Testis (tissue), 2 donors: ENCODE measurements at regions not wholly inside any gene's neighbourhood (a gene's known extent, or its start where the extent isn't known, plus 50 kb on each side); places are given as distances from the start of the nearest gene placed in this dataset.

Experiments
- POLR2A ChIP-seq: fragments of 450-650 bp; IDR thresholded peaks from one replicate; pipeline ENCODE4 v1.6.1; 2017; ENCODE audit warnings: antibody characterized with exemption, mild to moderate bottlenecking, moderate library complexity
- TF ChIP-seq, protein P1 (sequence below), 3 experiments: fragments of 450-650 bp in 2 of 3; fragments of 200-600 bp in 1 of 3; sonication (generic) in 1 of 3; IDR thresholded peaks; one replicate each; pipeline ENCODE4 v1.5.1; 2016 to 2019; ENCODE audit warnings: antibody characterized with exemption in 3 of 3, mild to moderate bottlenecking in 2 of 3, moderate library complexity in 1 of 3

DNA sequence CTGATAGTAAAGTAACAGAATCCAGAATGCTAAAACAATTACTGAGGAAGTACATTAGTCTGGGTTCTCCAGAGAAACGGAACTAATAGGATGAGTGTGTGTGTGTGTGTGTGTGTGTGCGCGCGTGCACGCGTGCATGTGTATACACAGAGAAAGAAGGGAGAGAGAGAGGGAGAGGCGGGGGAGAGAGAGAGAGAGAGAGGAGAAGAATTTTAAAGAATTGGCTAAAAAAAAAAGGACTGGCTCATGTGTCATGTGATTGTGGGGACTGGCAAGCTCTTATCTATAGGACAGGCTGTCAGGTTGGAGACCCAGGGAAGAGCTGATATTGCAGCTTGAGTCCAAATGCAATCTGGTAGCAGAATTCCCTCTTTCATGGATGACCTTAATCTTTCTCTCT lies 976.2 kb upstream of the CDH2 start:
- TF ChIP-seq, protein P1, sequence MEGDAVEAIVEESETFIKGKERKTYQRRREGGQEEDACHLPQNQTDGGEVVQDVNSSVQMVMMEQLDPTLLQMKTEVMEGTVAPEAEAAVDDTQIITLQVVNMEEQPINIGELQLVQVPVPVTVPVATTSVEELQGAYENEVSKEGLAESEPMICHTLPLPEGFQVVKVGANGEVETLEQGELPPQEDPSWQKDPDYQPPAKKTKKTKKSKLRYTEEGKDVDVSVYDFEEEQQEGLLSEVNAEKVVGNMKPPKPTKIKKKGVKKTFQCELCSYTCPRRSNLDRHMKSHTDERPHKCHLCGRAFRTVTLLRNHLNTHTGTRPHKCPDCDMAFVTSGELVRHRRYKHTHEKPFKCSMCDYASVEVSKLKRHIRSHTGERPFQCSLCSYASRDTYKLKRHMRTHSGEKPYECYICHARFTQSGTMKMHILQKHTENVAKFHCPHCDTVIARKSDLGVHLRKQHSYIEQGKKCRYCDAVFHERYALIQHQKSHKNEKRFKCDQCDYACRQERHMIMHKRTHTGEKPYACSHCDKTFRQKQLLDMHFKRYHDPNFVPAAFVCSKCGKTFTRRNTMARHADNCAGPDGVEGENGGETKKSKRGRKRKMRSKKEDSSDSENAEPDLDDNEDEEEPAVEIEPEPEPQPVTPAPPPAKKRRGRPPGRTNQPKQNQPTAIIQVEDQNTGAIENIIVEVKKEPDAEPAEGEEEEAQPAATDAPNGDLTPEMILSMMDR (IDR thresholded peaks at IDR 0.05): no peak
- TF ChIP-seq POLR2A: no peak
